RPMI7951 (cell line): ENCODE measurements at regions not wholly inside any gene's neighbourhood (a gene's known extent, or its start where the extent isn't known, plus 50 kb on each side); places are given as distances from the start of the nearest gene placed in this dataset.

Experiments used
- DNase-seq: peaks from one replicate; pipeline ENCODE4 v3.0.0-alpha.2; 2012; ENCODE audit warnings: low read depth

- no peak for DNase-seq
Observed at GRCh38 chr2:150672311-150672710, 184.8 kb upstream of the RND3 start.

GRCh38 chr2:150669492-150669891, 182.0 kb upstream of the RND3 start:
- DNase-seq: no peak

GRCh38 chr2:150667039-150667438, 179.6 kb upstream of the RND3 start:
- peak; percentile 50 for DNase-seq

GRCh38 chr2:150663143-150663542, 175.7 kb upstream of the RND3 start:
- peak; percentile 92 for DNase-seq

GRCh38 chr2:150656002-150656401, 168.5 kb upstream of the RND3 start:
- DNase-seq: no peak

GRCh38 chr2:150653351-150653750, 165.9 kb upstream of the RND3 start:
- DNase-seq: no peak

- DNase-seq: no peak
Observed at GRCh38 chr2:150647943-150648342, 160.5 kb upstream of the RND3 start.

GRCh38 chr2:150646746-150647145, 159.3 kb upstream of the RND3 start:
- peak; percentile 25 for DNase-seq

- DNase-seq: peak; percentile 57
Observed at GRCh38 chr2:150644298-150645067, 157.0 kb upstream of the RND3 start.

GRCh38 chr2:150643114-150643725, 155.8 kb upstream of the RND3 start:
- peak; percentile 61 for DNase-seq

- DNase-seq: no peak
Observed at GRCh38 chr2:150640039-150640438, 152.6 kb upstream of the RND3 start.

- DNase-seq: no peak
Observed at GRCh38 chr2:150639383-150639782, 151.9 kb upstream of the RND3 start.

GRCh38 chr2:150631236-150631821, 143.9 kb upstream of the RND3 start:
- no peak for DNase-seq

GRCh38 chr2:150630587-150631235, 143.2 kb upstream of the RND3 start:
- DNase-seq: peak; percentile 51

GRCh38 chr2:150627526-150627925, 140.1 kb upstream of the RND3 start:
- DNase-seq: no peak

GRCh38 chr2:150626934-150627411, 139.5 kb upstream of the RND3 start:
- no peak for DNase-seq

GRCh38 chr2:150625741-150626140, 138.3 kb upstream of the RND3 start:
- DNase-seq: no peak

GRCh38 chr2:150625303-150625702, 137.8 kb upstream of the RND3 start:
- peak; percentile 76 for DNase-seq

GRCh38 chr2:150624001-150624401, 136.5 kb upstream of the RND3 start:
- peak; percentile 79 for DNase-seq

GRCh38 chr2:150621526-150622213, 134.2 kb upstream of the RND3 start:
- peak; percentile 85 for DNase-seq

GRCh38 chr2:150620855-150621254, 133.4 kb upstream of the RND3 start:
- no peak for DNase-seq

GRCh38 chr2:150620416-150620815, 132.9 kb upstream of the RND3 start:
- no peak for DNase-seq
